Esophagus muscularis mucosa (tissue), 4 donors: ENCODE measurements at regions not wholly inside any gene's neighbourhood (a gene's known extent, or its start where the extent isn't known, plus 50 kb on each side); places are given as distances from the start of the nearest gene placed in this dataset.

Experiments
- DNase-seq: peaks from one replicate; pipeline ENCODE4 v3.0.0-alpha.2; 2017; ENCODE audit errors: extremely low spot score
- H3K27ac ChIP-seq, 4 donors: fragments of 200-600 bp; sonication (generic); replicated peaks in 1 of 4; 1 replicate in 3 of 4; 2 replicates in 1 of 4; pipeline ENCODE4 v1.5.1; 2016 to 2019; ENCODE audit warnings: mild to moderate bottlenecking in 1 of 4
- H3K27me3 ChIP-seq, 4 donors: fragments of 200-600 bp; sonication (generic); one replicate each; pipeline versions ENCODE4 v1.5.1 to v1.6.0; 2016 to 2019
- H3K36me3 ChIP-seq, 4 donors: fragments of 200-600 bp; sonication (generic); one replicate each; pipeline ENCODE4 v1.5.1; 2016 to 2019
- H3K4me1 ChIP-seq, 4 donors: fragments of 200-600 bp; sonication (generic); one replicate each; pipeline ENCODE4 v1.5.1; 2016 to 2019
- H3K4me3 ChIP-seq, 4 donors: fragments of 200-600 bp; sonication (generic); 1 replicate in 2 of 4; 2 replicates in 2 of 4; pipeline ENCODE4 v1.5.1; 2016 to 2019; ENCODE audit warnings: mild to moderate bottlenecking in 4 of 4, moderate library complexity in 1 of 4
- H3K9me3 ChIP-seq, 4 donors: fragments of 200-600 bp; sonication (generic); 1 replicate in 3 of 4; 2 replicates in 1 of 4; pipeline ENCODE4 v1.5.1; 2016 to 2019
- CTCF ChIP-seq, 3 experiments: fragments of 200-600 bp in 2 of 3; fragments of 450-650 bp in 1 of 3; sonication (generic) in 2 of 3; IDR thresholded peaks; one replicate each; pipeline ENCODE4 v1.5.1; 2017 to 2019; ENCODE audit warnings: antibody characterized with exemption in 3 of 3, mild to moderate bottlenecking in 2 of 3, moderate library complexity in 1 of 3
- EP300 ChIP-seq: sonication (generic); formaldehyde crosslinking; IDR thresholded peaks from one replicate; pipeline ENCODE4 v1.6.1; 2017; ENCODE audit warnings: antibody characterized with exemption
- POLR2A ChIP-seq: fragments of 450-650 bp; IDR thresholded peaks from one replicate; pipeline ENCODE4 v1.6.1; 2017; ENCODE audit warnings: antibody characterized with exemption, moderate library complexity, mild to moderate bottlenecking, low read depth
- POLR2AphosphoS5 ChIP-seq, 2 donors: sonication (generic); formaldehyde crosslinking; IDR thresholded peaks; one replicate each; pipeline ENCODE4 v1.6.1; 2017; ENCODE audit warnings: antibody characterized with exemption in 2 of 2
- WGBS: methylation state at CpG from one replicate; pipeline ENCODE4 v1.1.5; 2018; 5-methylcytosine and 5-hydroxymethylcytosine counted together
- intact Hi-C: fragments of 100-400 bp; cut with DNase I; formaldehyde crosslinking; loops from one replicate; pipeline ENCODE4 v1.15.1; 2023

GRCh38 chr4:43402393-43402792, 509.9 kb downstream of the GRXCR1 start:
- TF ChIP-seq EP300 (no peak), POLR2AphosphoS5 (IDR thresholded peaks at IDR 0.05) (no peak), POLR2A (no peak), CTCF (IDR thresholded peaks at IDR 0.05) (no peak)
- DNase-seq: no peak
- Histone ChIP-seq H3K27ac (no peak overlapping the region), H3K4me1 (no peaks in the 10 kb centered on the region), H3K36me3 (no peaks in the 10 kb centered on the region), H3K4me3 (no peak overlapping the region), H3K9me3 (no peaks in the 10 kb centered on the region), H3K27me3 (no peaks in the 10 kb centered on the region)
- 84% methylated on average over 1 of the region's 1 CpG for WGBS
- intact Hi-C loops: no loop called here

- 92% methylated on average over 8 of the region's 9 CpGs for WGBS
- Histone ChIP-seq H3K4me3 (no peak overlapping the region), H3K4me1 (no peaks in the 10 kb centered on the region), H3K9me3 (peaks cover 0 to 3% (median 0%) of the 10 kb centered on the region in 4 donors), H3K27ac (no peak overlapping the region), H3K36me3 (no peaks in the 10 kb centered on the region), H3K27me3 (no peaks in the 10 kb centered on the region)
- intact Hi-C loops: no loop called here
- TF ChIP-seq POLR2AphosphoS5 (IDR thresholded peaks at IDR 0.05) (no peak), CTCF (IDR thresholded peaks at IDR 0.05) (no peak), EP300 (no peak), POLR2A (no peak)
- DNase-seq: no peak
Observed at GRCh38 chr4:43410636-43411035, 518.1 kb downstream of the GRXCR1 start.

GRCh38 chr4:43411226-43411625, 518.7 kb downstream of the GRXCR1 start:
- no peak overlapping the region for H3K4me3 ChIP-seq
- peaks cover 0 to 3% (median 0%) of the 10 kb centered on the region in 4 donors for H3K9me3 ChIP-seq
- H3K36me3 ChIP-seq: no peaks in the 10 kb centered on the region
- DNase-seq: no peak
- no peaks in the 10 kb centered on the region for H3K27me3 ChIP-seq
- intact Hi-C loops: no loop called here
- H3K27ac ChIP-seq: no peak overlapping the region
- H3K4me1 ChIP-seq: no peaks in the 10 kb centered on the region
- TF ChIP-seq CTCF (IDR thresholded peaks at IDR 0.05) (no peak), EP300 (no peak), POLR2A (no peak), POLR2AphosphoS5 (IDR thresholded peaks at IDR 0.05) (no peak)

GRCh38 chr4:43423276-43423675, 530.8 kb downstream of the GRXCR1 start:
- Histone ChIP-seq H3K36me3 (no peaks in the 10 kb centered on the region), H3K27ac (no peak overlapping the region), H3K4me3 (no peak overlapping the region), H3K4me1 (no peaks in the 10 kb centered on the region), H3K27me3 (no peaks in the 10 kb centered on the region), H3K9me3 (no peaks in the 10 kb centered on the region)
- intact Hi-C loops: no loop called here
- WGBS: 29% methylated on average over 1 of the region's 1 CpG
- no peak for DNase-seq
- TF ChIP-seq POLR2A (no peak), CTCF (IDR thresholded peaks at IDR 0.05) (no peak), EP300 (no peak), POLR2AphosphoS5 (IDR thresholded peaks at IDR 0.05) (no peak)

- no peak overlapping the region for H3K27ac ChIP-seq
- TF ChIP-seq POLR2AphosphoS5 (IDR thresholded peaks at IDR 0.05) (no peak), EP300 (no peak), POLR2A (no peak), CTCF (IDR thresholded peaks at IDR 0.05) (no peak)
- WGBS: 65% methylated on average over 1 of the region's 1 CpG
- intact Hi-C loops: no loop called here
- H3K4me1 ChIP-seq: no peaks in the 10 kb centered on the region
- H3K27me3 ChIP-seq: no peaks in the 10 kb centered on the region
- H3K9me3 ChIP-seq: no peaks in the 10 kb centered on the region
- no peaks in the 10 kb centered on the region for H3K36me3 ChIP-seq
- H3K4me3 ChIP-seq: no peak overlapping the region
- no peak for DNase-seq
Observed at GRCh38 chr4:43425206-43425605, 532.7 kb downstream of the GRXCR1 start.
